ENCODE measurements at regions not wholly inside any gene's neighbourhood (a gene's known extent, or its start where the extent isn't known, plus 50 kb on each side); places are given as distances from the start of the nearest gene placed in this dataset.

GRCh38 chr2:139469985-139470384 lies 689.8 kb upstream of the NXPH2 start:
- Histone ChIP-seq H4K20me1 (ENCODE audit: low read length) (no peaks in the 10 kb centered on the region), H3K9me3 (ENCODE audit: low read length) (no peaks in the 10 kb centered on the region), H2AFZ (ENCODE audit: low read length) (no peak overlapping the region), H3K4me2 (ENCODE audit: low read length) (no peak overlapping the region), H3K4me1 (ENCODE audit: insufficient read depth, low read length) (no peaks in the 10 kb centered on the region), H3K36me3 (ENCODE audit: low read depth, low read length) (no peaks in the 10 kb centered on the region), H3F3A (ENCODE audit: low read length, unreplicated experiment) (no peaks in the 10 kb centered on the region), H3K79me2 (ENCODE audit: low read length) (no peaks in the 10 kb centered on the region), H3K27ac (ENCODE audit: low read length) (no peak overlapping the region), H3K4me3 (ENCODE audit: low read length) (no peak overlapping the region), H3K9ac (ENCODE audit: low read length) (no peak overlapping the region), H3K27me3 (ENCODE audit: low read length) (no peaks in the 10 kb centered on the region), H3K9me2 (replicated peaks; ENCODE audit: low read length) (no peaks in the 10 kb centered on the region)
- ATAC-seq (no peak), DNase-seq (no peak)
- CTCF ChIA-PET: no interaction called here
- no TSS peak for BruUV-seq (replicated peaks)
- POLR2A ChIA-PET (ENCODE audit: unreplicated experiment): interaction anchor here (0.5 to 0.6 kb wide), 2 partner anchors 17 to 406 kb away, joined by 4 to 5 read pairs; no protein-coding TSS in a partner anchor
- no peak for TF ChIP-seq EZH2 (IDR thresholded peaks at IDR 0.05; ENCODE audit: low read length, unreplicated experiment)
- no peak for TF ChIP-seq EZH2phosphoT487 (IDR thresholded peaks at IDR 0.05; ENCODE audit: borderline replicate concordance, low read length)
- no peak for TF ChIP-seq CTCF (conservative IDR thresholded peaks at IDR 0.05; ENCODE audit: low read depth, low read length)
- intact Hi-C loops (cut with micrococcal nuclease): loop anchor here (10.0 kb wide), 1 partner anchor 615 kb away; no protein-coding TSS in a partner anchor

- Histone ChIP-seq H3K4me3 (ENCODE audit: low read length) (no peak overlapping the region), H3K9ac (ENCODE audit: low read length) (no peak overlapping the region), H3K4me1 (ENCODE audit: insufficient read depth, low read length) (no peaks in the 10 kb centered on the region), H3K9me3 (ENCODE audit: low read length) (no peaks in the 10 kb centered on the region), H3K79me2 (ENCODE audit: low read length) (no peaks in the 10 kb centered on the region), H3K27ac (ENCODE audit: low read length) (no peak overlapping the region), H3K4me2 (ENCODE audit: low read length) (no peak overlapping the region), H3F3A (ENCODE audit: low read length, unreplicated experiment) (no peaks in the 10 kb centered on the region), H3K27me3 (ENCODE audit: low read length) (no peaks in the 10 kb centered on the region), H3K9me2 (replicated peaks; ENCODE audit: low read length) (no peaks in the 10 kb centered on the region), H2AFZ (ENCODE audit: low read length) (no peak overlapping the region), H3K36me3 (ENCODE audit: low read depth, low read length) (no peaks in the 10 kb centered on the region), H4K20me1 (ENCODE audit: low read length) (no peaks in the 10 kb centered on the region)
- ChIA-PET CTCF (no interaction called here), POLR2A (ENCODE audit: unreplicated experiment) (no interaction called here)
- no TSS peak for BruUV-seq (replicated peaks)
- DNase-seq (no peak), ATAC-seq (no peak)
- intact Hi-C loops (cut with micrococcal nuclease): no loop called here
- TF ChIP-seq EZH2 (IDR thresholded peaks at IDR 0.05; ENCODE audit: low read length, unreplicated experiment) (no peak), EZH2phosphoT487 (IDR thresholded peaks at IDR 0.05; ENCODE audit: borderline replicate concordance, low read length) (no peak), CTCF (conservative IDR thresholded peaks at IDR 0.05; ENCODE audit: low read depth, low read length) (no peak)
Observed at GRCh38 chr2:139465789-139466188, 685.6 kb upstream of the NXPH2 start.

GRCh38 chr2:139457873-139458272 lies 677.7 kb upstream of the NXPH2 start:
- H4K20me1 ChIP-seq (ENCODE audit: low read length): no peaks in the 10 kb centered on the region
- POLR2A ChIA-PET (ENCODE audit: unreplicated experiment): no interaction called here
- no peaks in the 10 kb centered on the region for H3F3A ChIP-seq (ENCODE audit: low read length, unreplicated experiment)
- no peaks in the 10 kb centered on the region for H3K27me3 ChIP-seq (ENCODE audit: low read length)
- TF ChIP-seq CTCF (conservative IDR thresholded peaks at IDR 0.05; ENCODE audit: low read depth, low read length) (no peak), EZH2 (IDR thresholded peaks at IDR 0.05; ENCODE audit: low read length, unreplicated experiment) (no peak)
- H3K36me3 ChIP-seq (ENCODE audit: low read depth, low read length): no peaks in the 10 kb centered on the region
- no TSS peak for BruUV-seq (replicated peaks)
- H3K4me2 ChIP-seq (ENCODE audit: low read length): no peak overlapping the region
- no peaks in the 10 kb centered on the region for H3K9me3 ChIP-seq (ENCODE audit: low read length)
- H3K9ac ChIP-seq (ENCODE audit: low read length): no peak overlapping the region
- DNase-seq: no peak
- H3K4me1 ChIP-seq (ENCODE audit: insufficient read depth, low read length): no peaks in the 10 kb centered on the region
- H3K9me2 ChIP-seq (replicated peaks; ENCODE audit: low read length): no peaks in the 10 kb centered on the region
- H3K27ac ChIP-seq (ENCODE audit: low read length): no peak overlapping the region
- CTCF ChIA-PET: no interaction called here
- H3K4me3 ChIP-seq (ENCODE audit: low read length): no peak overlapping the region
- H2AFZ ChIP-seq (ENCODE audit: low read length): no peak overlapping the region
- ATAC-seq: no peak
- H3K79me2 ChIP-seq (ENCODE audit: low read length): no peaks in the 10 kb centered on the region
- intact Hi-C loops (cut with micrococcal nuclease): no loop called here
